HepG2 (cell line): ENCODE measurements at regions not wholly inside any gene's neighbourhood (a gene's known extent, or its start where the extent isn't known, plus 50 kb on each side); places are given as distances from the start of the nearest gene placed in this dataset.

Experiments
- EHMT2 ChIP-seq: fragments of 200-600 bp; sonication (generic); IDR thresholded peaks from 2 replicates; pipeline ENCODE4 v1.7.0; 2017; ENCODE audit warnings: antibody characterized with exemption, low read depth, low read length, borderline replicate concordance
- MYC ChIP-seq: sonication (generic); formaldehyde crosslinking; IDR thresholded peaks from 2 replicates; pipeline ENCODE4 v1.9.0; 2021; ENCODE audit warnings: missing genetic modification reagents, borderline replicate concordance
- PHB2 ChIP-seq: fragments of 450-650 bp; IDR thresholded peaks from 2 replicates; pipeline ENCODE4 v1.6.1; 2018; ENCODE audit not compliant: partially characterized antibody
- POGZ ChIP-seq: sonication (generic); formaldehyde crosslinking; IDR thresholded peaks from 2 replicates; pipeline ENCODE4 v1.4.0; 2020; ENCODE audit warnings: mild to moderate bottlenecking, missing genetic modification reagents
- POLR2AphosphoS2 ChIP-seq: IDR thresholded peaks from 2 replicates; pipeline ENCODE4 v1.6.1; 2011; ENCODE audit warnings: low read depth, low read length, improper control_type of control experiment
- PRMT3 ChIP-seq: sonication (generic); formaldehyde crosslinking; IDR thresholded peaks from 2 replicates; pipeline ENCODE4 v1.8.1; 2022; ENCODE audit warnings: low read depth, mild to moderate bottlenecking, moderate library complexity, missing genetic modification reagents, borderline replicate concordance
- RFX1 ChIP-seq: fragments of 450-650 bp; IDR thresholded peaks from 2 replicates; pipeline ENCODE4 v1.6.1; 2017
- SMYD3 ChIP-seq: sonication (generic); formaldehyde crosslinking; IDR thresholded peaks from 2 replicates; pipeline ENCODE4 v1.8.1; 2023; ENCODE audit warnings: mild to moderate bottlenecking, missing genetic modification reagents
- SOX13 ChIP-seq, 3 experiments: fragments of 450-650 bp in 1 of 3; sonication (generic) in 1 of 3; formaldehyde crosslinking in 1 of 3; IDR thresholded peaks in 2 of 3; conservative IDR thresholded peaks in 1 of 3; 2 replicates each; pipeline versions ENCODE4 v1.5.0 to v1.6.1; 2016 to 2020; ENCODE audit warnings: antibody characterized with exemption in 1 of 3, mild to moderate bottlenecking in 1 of 3, missing compliant biosample characterization in 1 of 3, missing genetic modification reagents in 1 of 3, moderate library complexity in 1 of 3
- SP2 ChIP-seq: sonication (generic); formaldehyde crosslinking; IDR thresholded peaks from 2 replicates; pipeline ENCODE4 v1.5.1; 2020; ENCODE audit warnings: mild to moderate bottlenecking, missing genetic modification reagents
- ZBTB14 ChIP-seq: sonication (generic); formaldehyde crosslinking; IDR thresholded peaks from 2 replicates; pipeline ENCODE4 v1.4.0; 2020; ENCODE audit warnings: missing genetic modification reagents
- ZBTB25 ChIP-seq: IDR thresholded peaks from 2 replicates; pipeline ENCODE4 v1.6.1; 2018; ENCODE audit warnings: missing genetic modification reagents
- ZBTB4 ChIP-seq: sonication (generic); formaldehyde crosslinking; IDR thresholded peaks from 2 replicates; pipeline ENCODE4 v1.4.0; 2020; ENCODE audit warnings: missing genetic modification reagents, mild to moderate bottlenecking, borderline replicate concordance
- ZC3H13 ChIP-seq: sonication (generic); formaldehyde crosslinking; IDR thresholded peaks from 2 replicates; pipeline ENCODE4 v1.8.1; 2023; ENCODE audit warnings: mild to moderate bottlenecking, missing genetic modification reagents, moderate library complexity
- ZFX ChIP-seq: sonication (generic); formaldehyde crosslinking; IDR thresholded peaks from 2 replicates; pipeline ENCODE4 v1.4.0; 2020; ENCODE audit warnings: mild to moderate bottlenecking, low read depth, missing genetic modification reagents, moderate library complexity
- ZNF441 ChIP-seq: sonication (generic); formaldehyde crosslinking; IDR thresholded peaks from 2 replicates; pipeline ENCODE4 v1.7.0; 2021; ENCODE audit warnings: missing genetic modification reagents, borderline replicate concordance
- ZNF563 ChIP-seq: sonication (generic); formaldehyde crosslinking; IDR thresholded peaks from 2 replicates; pipeline ENCODE4 v1.8.0; 2022; ENCODE audit warnings: mild to moderate bottlenecking, moderate library complexity, missing genetic modification reagents
- ZNF704 ChIP-seq: sonication (generic); formaldehyde crosslinking; IDR thresholded peaks from 2 replicates; pipeline ENCODE4 v1.8.1; 2023; ENCODE audit warnings: mild to moderate bottlenecking, inconsistent platforms, moderate library complexity, missing genetic modification reagents, borderline replicate concordance
- ZNF766 ChIP-seq: sonication (generic); formaldehyde crosslinking; IDR thresholded peaks from 2 replicates; pipeline ENCODE4 v1.5.0; 2020; ENCODE audit warnings: missing genetic modification reagents, borderline replicate concordance
- ZNF776 ChIP-seq: sonication (generic); formaldehyde crosslinking; IDR thresholded peaks from 2 replicates; pipeline ENCODE4 v1.4.0; 2020; ENCODE audit warnings: mild to moderate bottlenecking, missing genetic modification reagents
- ZSCAN12 ChIP-seq: sonication (generic); formaldehyde crosslinking; IDR thresholded peaks from 2 replicates; pipeline ENCODE4 v1.9.0; 2021; ENCODE audit warnings: mild to moderate bottlenecking, missing genetic modification reagents

DNA sequence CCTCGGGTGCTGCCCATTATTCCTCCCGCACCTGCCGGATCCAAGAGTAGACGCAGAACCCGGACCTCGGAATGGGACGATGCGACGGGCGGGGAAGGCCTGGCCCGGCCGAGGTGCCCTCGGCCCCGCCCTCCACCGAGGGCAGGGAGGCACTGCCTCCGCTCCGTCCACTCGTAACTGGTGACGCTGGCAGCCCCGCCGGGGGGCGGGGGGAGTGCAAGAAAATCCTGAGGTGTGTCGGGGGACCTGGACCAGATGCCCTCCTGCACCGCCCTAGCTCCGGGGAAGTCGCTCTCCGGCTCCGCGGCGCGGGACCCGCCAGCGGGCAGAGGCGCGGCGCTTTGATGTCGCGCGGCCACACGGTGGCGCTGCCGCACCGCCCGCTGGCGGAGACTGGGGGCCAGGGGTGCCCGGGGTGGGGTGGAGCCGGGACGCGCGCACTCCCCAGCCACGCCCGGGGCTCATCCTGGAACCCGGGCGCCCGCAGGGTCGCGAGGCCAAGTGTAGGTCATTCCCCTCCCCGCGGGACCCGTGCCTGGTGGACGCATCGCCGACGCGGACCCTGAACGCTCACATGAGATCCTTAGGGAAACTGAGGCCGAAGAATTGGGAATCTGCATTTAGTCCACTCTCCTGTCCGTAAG is 202.8 kb downstream of the TTC8 start (continued):
- TF ChIP-seq PHB2 (no peak), POGZ (CRISPR knock-in tag) (peak; percentile 33; the same call in 1 of the 2 replicates), ZNF704 (CRISPR knock-in tag) (peak; percentile 47; the same call in 1 of the 2 replicates), ZBTB14 (CRISPR knock-in tag) (no peak), ZBTB25 (CRISPR knock-in tag) (no peak), MYC (CRISPR knock-in tag) (peak; percentile 45; the same call in 1 of the 2 replicates), SP2 (CRISPR knock-in tag) (no peak), ZBTB4 (0 out of 2 replicates have a peak, but pooled peaks have one; percentile 1), RFX1 (no peak), POLR2AphosphoS2 (no peak), ZNF766 (CRISPR knock-in tag) (no peak), SOX13 (IDR thresholded peaks at IDR 0.05) (no peak), SOX13 (CRISPR knock-in tag; conservative IDR thresholded peaks at IDR 0.05 in 1 of 2, IDR thresholded peaks at IDR 0.05 in 1 of 2) (0 out of 4 replicates have a peak, but pooled peaks of 1 of the 2 experiments have one; percentile 10), ZSCAN12 (CRISPR knock-in tag) (no peak), ZNF441 (CRISPR knock-in tag) (no peak), EHMT2 (no peak), ZNF776 (peak; percentile 94), ZC3H13 (no peak), SMYD3 (CRISPR knock-in tag) (0 out of 2 replicates have a peak, but pooled peaks have one; percentile 53), PRMT3 (CRISPR knock-in tag) (no peak), ZFX (CRISPR knock-in tag) (peak; percentile 64), ZNF563 (CRISPR knock-in tag) (0 out of 2 replicates have a peak, but pooled peaks have one; percentile 18)
